ENCODE measurements at regions not wholly inside any gene's neighbourhood (a gene's known extent, or its start where the extent isn't known, plus 50 kb on each side); places are given as distances from the start of the nearest gene placed in this dataset.
A peak's percentile ranks its signal among the peaks of the same experiment; 100 is the strongest.

- TF ChIP-seq, protein P1, sequence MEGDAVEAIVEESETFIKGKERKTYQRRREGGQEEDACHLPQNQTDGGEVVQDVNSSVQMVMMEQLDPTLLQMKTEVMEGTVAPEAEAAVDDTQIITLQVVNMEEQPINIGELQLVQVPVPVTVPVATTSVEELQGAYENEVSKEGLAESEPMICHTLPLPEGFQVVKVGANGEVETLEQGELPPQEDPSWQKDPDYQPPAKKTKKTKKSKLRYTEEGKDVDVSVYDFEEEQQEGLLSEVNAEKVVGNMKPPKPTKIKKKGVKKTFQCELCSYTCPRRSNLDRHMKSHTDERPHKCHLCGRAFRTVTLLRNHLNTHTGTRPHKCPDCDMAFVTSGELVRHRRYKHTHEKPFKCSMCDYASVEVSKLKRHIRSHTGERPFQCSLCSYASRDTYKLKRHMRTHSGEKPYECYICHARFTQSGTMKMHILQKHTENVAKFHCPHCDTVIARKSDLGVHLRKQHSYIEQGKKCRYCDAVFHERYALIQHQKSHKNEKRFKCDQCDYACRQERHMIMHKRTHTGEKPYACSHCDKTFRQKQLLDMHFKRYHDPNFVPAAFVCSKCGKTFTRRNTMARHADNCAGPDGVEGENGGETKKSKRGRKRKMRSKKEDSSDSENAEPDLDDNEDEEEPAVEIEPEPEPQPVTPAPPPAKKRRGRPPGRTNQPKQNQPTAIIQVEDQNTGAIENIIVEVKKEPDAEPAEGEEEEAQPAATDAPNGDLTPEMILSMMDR (IDR thresholded peaks at IDR 0.05; ENCODE audit: insufficient read depth, low read depth, low read length): no peak
- TF ChIP-seq EZH2 (IDR thresholded peaks at IDR 0.05; ENCODE audit: insufficient read depth, low read length): no peak
- H3K4me1 ChIP-seq (ENCODE audit: insufficient read depth, low read length): no peaks in the 10 kb centered on the region
- no peaks in the 10 kb centered on the region for H3K9me3 Mint-ChIP-seq (ENCODE audit: unreplicated experiment)
- no peak overlapping the region for H3K4me3 Mint-ChIP-seq (ENCODE audit: unreplicated experiment)
- H3K4me1 Mint-ChIP-seq (ENCODE audit: low read depth, unreplicated experiment): no peaks in the 10 kb centered on the region
- no peaks in the 10 kb centered on the region for H4K20me1 ChIP-seq (ENCODE audit: insufficient read depth, low read length)
- DNase-seq (ENCODE audit: low read depth) (no peak), FAIRE-seq (no peak)
- H3K4me3 ChIP-seq (ENCODE audit: insufficient read depth, low read depth, low read length): no peak overlapping the region
- H3K36me3 Mint-ChIP-seq (ENCODE audit: low read depth, unreplicated experiment): no peaks in the 10 kb centered on the region
- peaks cover 19% of the 10 kb centered on the region for H3K27me3 Mint-ChIP-seq (ENCODE audit: low read depth, unreplicated experiment)
- H3K9ac ChIP-seq (ENCODE audit: low read length): no peak overlapping the region
- H3K27me3 ChIP-seq (ENCODE audit: insufficient read depth, low read length): peaks cover 3% of the 10 kb centered on the region
- no peak overlapping the region for H3K27ac Mint-ChIP-seq (ENCODE audit: unreplicated experiment)
- no peak overlapping the region for H3K27ac ChIP-seq (ENCODE audit: low read depth, low read length)
- no peaks in the 10 kb centered on the region for H3K36me3 ChIP-seq (ENCODE audit: insufficient read depth, low read length)
- H3K4me2 ChIP-seq (ENCODE audit: low read length): no peak overlapping the region
- H2AFZ ChIP-seq (ENCODE audit: low read depth, low read length): no peak overlapping the region
- H3K9me3 ChIP-seq (ENCODE audit: insufficient read depth, low read depth, low read length): no peaks in the 10 kb centered on the region
- no peaks in the 10 kb centered on the region for H3K79me2 ChIP-seq (ENCODE audit: insufficient read depth, low read length)
Observed at GRCh38 chr10:62866941-62867340, 50.8 kb upstream of the EGR2 start.

GRCh38 chr10:62866451-62866850, 50.3 kb upstream of the EGR2 start:
- Histone ChIP-seq H3K4me1 (ENCODE audit: insufficient read depth, low read length) (no peaks in the 10 kb centered on the region), H3K27ac (ENCODE audit: low read depth, low read length) (no peak overlapping the region), H3K9me3 (ENCODE audit: insufficient read depth, low read depth, low read length) (no peaks in the 10 kb centered on the region), H3K4me2 (ENCODE audit: low read length) (no peak overlapping the region), H4K20me1 (ENCODE audit: insufficient read depth, low read length) (no peaks in the 10 kb centered on the region), H3K79me2 (ENCODE audit: insufficient read depth, low read length) (no peaks in the 10 kb centered on the region), H2AFZ (ENCODE audit: low read depth, low read length) (no peak overlapping the region), H3K36me3 (ENCODE audit: insufficient read depth, low read length) (no peaks in the 10 kb centered on the region), H3K27me3 (ENCODE audit: insufficient read depth, low read length) (peaks cover 3% of the 10 kb centered on the region), H3K4me3 (ENCODE audit: insufficient read depth, low read depth, low read length) (no peak overlapping the region), H3K9ac (ENCODE audit: low read length) (no peak overlapping the region)
- Mint-ChIP-seq H3K27ac (ENCODE audit: unreplicated experiment) (no peak overlapping the region), H3K9me3 (ENCODE audit: unreplicated experiment) (no peaks in the 10 kb centered on the region), H3K27me3 (ENCODE audit: low read depth, unreplicated experiment) (peaks cover 21% of the 10 kb centered on the region), H3K36me3 (ENCODE audit: low read depth, unreplicated experiment) (no peaks in the 10 kb centered on the region), H3K4me3 (ENCODE audit: unreplicated experiment) (no peak overlapping the region), H3K4me1 (ENCODE audit: low read depth, unreplicated experiment) (no peaks in the 10 kb centered on the region)
- DNase-seq (ENCODE audit: low read depth) (no peak), FAIRE-seq (peak; percentile 78)
- TF ChIP-seq, protein P1 (IDR thresholded peaks at IDR 0.05; ENCODE audit: insufficient read depth, low read depth, low read length): no peak
- no peak for TF ChIP-seq EZH2 (IDR thresholded peaks at IDR 0.05; ENCODE audit: insufficient read depth, low read length)
